HG02885 (cell line): ENCODE measurements at regions not wholly inside any gene's neighbourhood (a gene's known extent, or its start where the extent isn't known, plus 50 kb on each side); places are given as distances from the start of the nearest gene placed in this dataset.
A peak's percentile ranks its signal among the peaks of the same experiment; 100 is the strongest.

Experiments
- ATAC-seq: cut with Tn5 transposase; IDR thresholded peaks from one replicate; pipeline ENCODE4 v1.9.1; 2021; ENCODE audit warnings: mild to moderate bottlenecking; ENCODE audit not compliant: unreplicated experiment, poor library complexity

GRCh38 chr6:105753207-105753606 lies 332.9 kb upstream of the PRDM1 start:
- no peak for ATAC-seq

- no peak for ATAC-seq
Measured at GRCh38 chr6:105750089-105750488, 336.0 kb upstream of the PRDM1 start.

GRCh38 chr6:105748737-105749161 lies 337.4 kb upstream of the PRDM1 start:
- no peak for ATAC-seq

- no peak for ATAC-seq
Measured at GRCh38 chr6:105747823-105748405, 338.2 kb upstream of the PRDM1 start.

- peak; percentile 41 for ATAC-seq
Measured at GRCh38 chr6:105746509-105746908, 339.6 kb upstream of the PRDM1 start.

GRCh38 chr6:105746130-105746505 lies 340.0 kb upstream of the PRDM1 start:
- no peak for ATAC-seq

- ATAC-seq, result no peak
Measured at GRCh38 chr6:105745464-105746129, 340.5 kb upstream of the PRDM1 start.

- ATAC-seq, result no peak
Measured at GRCh38 chr6:105744815-105745214, 341.3 kb upstream of the PRDM1 start.

GRCh38 chr6:105740946-105741645 lies 338.2 kb upstream of the PREP start:
- ATAC-seq, result no peak

GRCh38 chr6:105739764-105740163 lies 336.9 kb upstream of the PREP start:
- no peak for ATAC-seq

GRCh38 chr6:105733556-105734162 lies 330.8 kb upstream of the PREP start:
- ATAC-seq, result no peak

- ATAC-seq, result no peak
Measured at GRCh38 chr6:105728995-105729394, 326.1 kb upstream of the PREP start.

- ATAC-seq, result no peak
Measured at GRCh38 chr6:105726902-105727655, 324.2 kb upstream of the PREP start.

GRCh38 chr6:105714846-105715245 lies 312.0 kb upstream of the PREP start:
- no peak for ATAC-seq

- no peak for ATAC-seq
Measured at GRCh38 chr6:105713474-105714118, 310.7 kb upstream of the PREP start.

GRCh38 chr6:105711216-105711615 lies 308.3 kb upstream of the PREP start:
- ATAC-seq, result no peak

- ATAC-seq, result no peak
Measured at GRCh38 chr6:105705608-105706007, 302.7 kb upstream of the PREP start.

GRCh38 chr6:105695461-105695860 lies 292.6 kb upstream of the PREP start:
- no peak for ATAC-seq

GRCh38 chr6:105692613-105693215 lies 289.8 kb upstream of the PREP start:
- no peak for ATAC-seq

GRCh38 chr6:105691971-105692370 lies 289.1 kb upstream of the PREP start:
- ATAC-seq, result no peak
